ENCODE measurements at regions not wholly inside any gene's neighbourhood (a gene's known extent, or its start where the extent isn't known, plus 50 kb on each side); places are given as distances from the start of the nearest gene placed in this dataset.

- TF ChIP-seq CTCF (IDR thresholded peaks at IDR 0.05; ENCODE audit: low read depth, low read length, missing control alignments): no peak
- Histone ChIP-seq H3K27me3 (replicated peaks) (no peaks in the 10 kb centered on the region), H3K27ac (no peak overlapping the region), H3K36me3 (replicated peaks) (no peaks in the 10 kb centered on the region), H3K4me3 (ENCODE audit: low read depth, low read length) (no peak overlapping the region)
- in situ Hi-C loops (cut with HindIII; ENCODE audit: low pct_ligation_motif_present, low sequenced_read_pairs): no loop called here
- no peak for DNase-seq
These were observed 353.2 kb downstream of the IRX1 start for GRCh38 chr5:3948838-3949237.

GRCh38 chr5:3954199-3954598, 358.6 kb downstream of the IRX1 start:
- no peaks in the 10 kb centered on the region for H3K27me3 ChIP-seq (replicated peaks)
- no peak for DNase-seq
- in situ Hi-C loops (cut with HindIII; ENCODE audit: low pct_ligation_motif_present, low sequenced_read_pairs): no loop called here

GRCh38 chr5:3954633-3955032, 359.0 kb downstream of the IRX1 start:
- Histone ChIP-seq H3K27me3 (replicated peaks) (no peaks in the 10 kb centered on the region), H3K4me3 (ENCODE audit: low read depth, low read length) (no peak overlapping the region), H3K36me3 (replicated peaks) (no peaks in the 10 kb centered on the region), H3K27ac (no peak overlapping the region)
- in situ Hi-C loops (cut with HindIII; ENCODE audit: low pct_ligation_motif_present, low sequenced_read_pairs): no loop called here
- DNase-seq: no peak
- TF ChIP-seq CTCF (IDR thresholded peaks at IDR 0.05; ENCODE audit: low read depth, low read length, missing control alignments): no peak

More at GRCh38 chr5:3954199-3954598, 358.6 kb downstream of the IRX1 start:
- no peak for TF ChIP-seq CTCF (IDR thresholded peaks at IDR 0.05; ENCODE audit: low read depth, low read length, missing control alignments)
- Histone ChIP-seq H3K27ac (no peak overlapping the region), H3K4me3 (ENCODE audit: low read depth, low read length) (no peak overlapping the region), H3K36me3 (replicated peaks) (no peaks in the 10 kb centered on the region)

GRCh38 chr5:3957658-3958057, 362.0 kb downstream of the IRX1 start:
- DNase-seq: no peak
- Histone ChIP-seq H3K4me3 (ENCODE audit: low read depth, low read length) (no peak overlapping the region), H3K27ac (no peak overlapping the region), H3K36me3 (replicated peaks) (no peaks in the 10 kb centered on the region), H3K27me3 (replicated peaks) (no peaks in the 10 kb centered on the region)
- in situ Hi-C loops (cut with HindIII; ENCODE audit: low pct_ligation_motif_present, low sequenced_read_pairs): no loop called here
- TF ChIP-seq CTCF (IDR thresholded peaks at IDR 0.05; ENCODE audit: low read depth, low read length, missing control alignments): no peak

GRCh38 chr5:3958389-3958788, 362.8 kb downstream of the IRX1 start:
- Histone ChIP-seq H3K36me3 (replicated peaks) (no peaks in the 10 kb centered on the region), H3K4me3 (ENCODE audit: low read depth, low read length) (no peak overlapping the region), H3K27ac (no peak overlapping the region), H3K27me3 (replicated peaks) (no peaks in the 10 kb centered on the region)
- in situ Hi-C loops (cut with HindIII; ENCODE audit: low pct_ligation_motif_present, low sequenced_read_pairs): no loop called here
- no peak for TF ChIP-seq CTCF (IDR thresholded peaks at IDR 0.05; ENCODE audit: low read depth, low read length, missing control alignments)
- no peak for DNase-seq

GRCh38 chr5:3962113-3962512, 366.5 kb downstream of the IRX1 start:
- no peak for TF ChIP-seq CTCF (IDR thresholded peaks at IDR 0.05; ENCODE audit: low read depth, low read length, missing control alignments)
- no peak overlapping the region for H3K27ac ChIP-seq

More at GRCh38 chr5:3962113-3962512, 366.5 kb downstream of the IRX1 start:
- Histone ChIP-seq H3K27me3 (replicated peaks) (no peaks in the 10 kb centered on the region), H3K36me3 (replicated peaks) (no peaks in the 10 kb centered on the region), H3K4me3 (ENCODE audit: low read depth, low read length) (no peak overlapping the region)
- no peak for DNase-seq
- in situ Hi-C loops (cut with HindIII; ENCODE audit: low pct_ligation_motif_present, low sequenced_read_pairs): no loop called here
